GM18499 (cell line): ENCODE measurements at regions not wholly inside any gene's neighbourhood (a gene's known extent, or its start where the extent isn't known, plus 50 kb on each side); places are given as distances from the start of the nearest gene placed in this dataset.
"Not testable (repeated sequence)": the region's sequence is repeated elsewhere in the genome, so short reads cannot be mapped to it uniquely, and the experiment has no call there.

Source experiments
- ATAC-seq: cut with Tn5 transposase; IDR thresholded peaks from one replicate; pipeline ENCODE4 v1.9.1; 2021; ENCODE audit warnings: moderate number of reproducible peaks; ENCODE audit not compliant: insufficient read depth, unreplicated experiment

DNA sequence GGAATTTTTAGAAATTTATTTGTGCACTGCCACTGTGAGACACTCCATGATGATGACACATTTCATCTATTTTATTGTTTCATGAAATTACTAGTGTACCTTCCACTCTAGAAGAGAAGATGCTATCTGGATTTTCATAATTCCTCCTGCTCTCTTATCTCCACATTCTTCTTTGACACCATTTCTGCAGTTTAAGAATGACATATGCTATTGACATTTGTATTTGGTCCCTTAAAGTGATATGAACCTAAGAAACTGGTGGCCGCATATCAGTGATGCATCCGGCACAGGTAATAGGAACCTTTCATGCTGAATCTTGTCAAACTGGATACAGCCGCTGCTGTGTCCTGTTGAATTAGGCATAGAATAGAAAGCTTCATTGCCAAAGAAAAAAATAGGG lies 696.3 kb downstream of the TMEM121 start:
- no peak for ATAC-seq

DNA sequence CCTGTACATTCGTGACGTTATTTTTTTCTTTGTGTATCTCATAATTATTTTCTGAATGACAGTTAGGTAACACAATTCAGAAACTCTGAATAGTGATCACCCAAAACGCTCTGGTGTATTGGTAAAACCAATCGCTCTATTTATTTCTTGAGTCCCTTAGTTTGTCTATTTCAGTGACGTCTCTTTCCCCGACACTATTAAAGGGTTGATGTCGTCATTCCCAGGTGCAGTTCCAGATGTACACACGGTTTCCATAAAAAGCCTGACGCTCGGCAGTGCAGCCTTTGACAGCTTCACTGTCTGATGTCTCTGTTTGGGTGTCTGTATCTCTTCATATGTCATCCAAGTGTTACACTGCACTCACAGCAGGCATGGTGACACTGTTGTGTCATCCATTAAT lies 701.4 kb downstream of the TMEM121 start:
- no peak for ATAC-seq

DNA sequence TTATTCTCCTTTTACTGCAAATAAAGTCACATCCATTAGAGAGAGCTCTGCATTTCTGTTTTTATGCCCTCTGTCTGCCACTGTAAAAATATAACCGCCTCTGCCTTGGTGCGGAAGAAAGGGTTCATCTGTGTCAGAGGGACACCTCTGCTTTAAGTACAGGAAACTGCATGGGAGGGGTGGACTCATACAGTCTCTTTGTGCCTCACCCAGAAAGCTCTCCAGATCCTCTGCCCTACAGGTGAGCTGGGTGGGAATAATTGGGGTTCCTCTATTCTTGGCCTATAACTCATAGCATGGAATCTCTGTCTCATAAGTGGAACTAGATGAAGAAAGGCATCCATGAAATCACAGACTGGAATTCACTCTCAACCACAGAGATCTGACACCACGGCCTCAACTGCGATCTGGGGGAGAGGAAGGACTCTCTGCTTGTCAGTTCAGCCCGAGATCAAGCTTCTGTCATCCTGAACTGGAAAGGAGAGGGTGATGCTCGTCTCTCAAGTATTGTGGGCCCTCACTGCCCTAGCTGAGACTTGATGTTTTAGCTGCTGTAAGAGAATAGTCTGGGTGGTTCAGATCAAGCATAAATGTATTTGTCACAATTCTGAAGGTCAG lies 702.3 kb downstream of the TMEM121 start:
- no peak for ATAC-seq

DNA sequence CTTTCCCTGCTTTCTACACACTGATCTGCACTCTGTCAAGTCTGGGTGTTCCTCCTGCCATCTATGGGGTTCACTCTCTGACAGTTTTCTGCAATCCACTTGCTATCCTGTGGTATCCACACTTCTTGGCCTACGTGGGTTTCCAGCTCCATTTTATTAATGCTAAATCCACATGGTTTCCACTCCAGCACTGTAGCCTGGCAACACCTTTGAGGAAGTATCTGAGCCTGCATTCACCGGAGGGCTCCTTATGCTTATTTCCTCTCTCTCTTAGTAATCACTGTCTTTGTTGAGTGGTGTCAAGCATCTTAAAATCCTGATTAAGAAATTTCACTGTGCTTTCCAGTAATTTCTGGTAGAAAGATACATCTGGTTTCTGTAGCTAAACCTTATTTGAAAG lies 703.7 kb downstream of the TMEM121 start:
- no peak for ATAC-seq

DNA sequence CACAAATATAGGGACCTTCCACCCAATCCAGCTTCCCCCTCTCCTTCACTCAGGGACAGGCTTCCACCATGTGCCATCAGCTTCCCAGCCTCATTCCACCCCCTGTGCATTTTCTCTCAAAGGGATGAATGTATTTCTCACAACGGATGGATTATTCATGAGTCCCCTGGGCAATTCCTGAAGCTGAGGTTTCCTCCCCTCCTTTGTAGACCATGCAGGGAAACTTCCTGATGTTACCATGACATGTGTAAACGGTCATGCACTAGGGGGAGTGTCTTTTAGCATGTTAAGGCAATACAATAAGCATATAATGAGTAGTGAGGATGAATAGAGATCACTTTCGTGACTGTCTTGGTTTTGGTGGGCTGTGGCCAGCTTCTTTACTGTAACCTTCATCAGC lies 706.8 kb downstream of the TMEM121 start:
- not testable (repeated sequence) for ATAC-seq

DNA sequence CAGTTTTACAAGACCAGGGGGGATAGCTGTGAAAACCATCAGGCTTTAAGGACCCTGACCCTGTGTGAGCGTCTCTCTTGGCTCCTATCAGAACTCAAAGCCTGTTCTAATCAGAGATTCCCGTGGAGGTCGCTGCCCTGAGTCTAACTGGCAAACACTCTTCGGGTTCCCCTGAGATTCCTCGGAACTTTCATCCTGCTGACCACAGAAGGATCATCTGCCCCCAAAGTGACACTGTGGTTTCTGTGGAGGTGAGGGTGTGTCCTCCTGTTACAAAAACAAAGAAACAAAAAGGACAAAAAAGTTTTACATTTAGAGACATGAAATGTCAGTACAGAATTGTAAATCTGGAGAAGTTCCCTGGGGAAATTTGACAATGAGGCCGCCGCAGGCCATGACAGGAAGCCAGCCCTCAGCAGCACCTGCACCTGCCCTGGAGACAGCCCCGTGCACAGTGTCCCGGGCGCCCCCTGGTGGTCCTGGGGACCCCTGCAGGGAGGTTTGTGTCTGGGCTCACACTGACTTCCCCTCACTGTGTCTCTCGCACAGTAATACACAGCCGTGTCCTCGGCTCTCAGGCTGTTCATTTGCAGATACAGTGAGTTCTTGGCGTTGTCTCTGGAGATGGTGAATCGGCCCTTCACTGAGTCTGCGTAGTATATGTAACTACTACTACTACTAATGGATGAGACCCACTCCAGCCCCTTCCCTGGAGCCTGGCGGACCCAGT lies 708.3 kb downstream of the TMEM121 start:
- ATAC-seq, result not testable (repeated sequence)

DNA sequence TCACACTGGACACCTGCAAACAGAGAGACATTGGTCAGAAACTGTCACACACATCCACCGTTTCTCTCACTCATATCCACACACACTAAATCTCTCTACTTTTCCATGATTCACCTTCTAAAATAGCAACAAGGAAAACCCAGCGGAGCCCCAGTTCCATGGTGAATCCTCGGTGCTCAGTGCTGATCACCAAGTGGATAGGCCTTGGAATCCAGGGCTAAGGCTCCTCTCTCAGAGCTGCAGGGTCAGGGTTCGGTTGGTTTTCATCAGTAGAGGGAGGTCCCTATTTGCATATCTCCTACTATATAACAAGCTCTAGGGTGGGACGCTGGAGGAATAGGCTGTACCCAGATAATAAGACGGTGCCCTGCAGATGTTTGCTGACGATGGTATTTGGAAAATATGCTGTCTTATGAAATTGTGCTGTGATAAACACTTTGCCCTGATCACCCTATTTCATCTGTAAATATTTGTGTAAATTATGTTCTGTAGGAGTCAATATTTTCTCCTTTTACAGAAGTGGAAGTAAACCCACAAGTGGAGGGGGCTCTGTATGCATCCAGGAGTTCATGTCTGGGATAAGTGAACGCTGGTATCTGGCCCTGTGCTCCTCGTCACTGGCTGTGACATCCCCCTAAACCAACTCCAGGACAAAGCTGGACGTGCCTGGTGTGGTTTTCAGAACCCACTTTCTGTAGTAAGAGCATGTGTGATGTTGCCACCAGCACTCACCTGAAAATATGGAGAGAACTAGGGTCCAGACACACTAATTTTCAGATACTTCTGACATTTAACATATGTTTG lies 709.2 kb downstream of the TMEM121 start:
- no peak for ATAC-seq

DNA sequence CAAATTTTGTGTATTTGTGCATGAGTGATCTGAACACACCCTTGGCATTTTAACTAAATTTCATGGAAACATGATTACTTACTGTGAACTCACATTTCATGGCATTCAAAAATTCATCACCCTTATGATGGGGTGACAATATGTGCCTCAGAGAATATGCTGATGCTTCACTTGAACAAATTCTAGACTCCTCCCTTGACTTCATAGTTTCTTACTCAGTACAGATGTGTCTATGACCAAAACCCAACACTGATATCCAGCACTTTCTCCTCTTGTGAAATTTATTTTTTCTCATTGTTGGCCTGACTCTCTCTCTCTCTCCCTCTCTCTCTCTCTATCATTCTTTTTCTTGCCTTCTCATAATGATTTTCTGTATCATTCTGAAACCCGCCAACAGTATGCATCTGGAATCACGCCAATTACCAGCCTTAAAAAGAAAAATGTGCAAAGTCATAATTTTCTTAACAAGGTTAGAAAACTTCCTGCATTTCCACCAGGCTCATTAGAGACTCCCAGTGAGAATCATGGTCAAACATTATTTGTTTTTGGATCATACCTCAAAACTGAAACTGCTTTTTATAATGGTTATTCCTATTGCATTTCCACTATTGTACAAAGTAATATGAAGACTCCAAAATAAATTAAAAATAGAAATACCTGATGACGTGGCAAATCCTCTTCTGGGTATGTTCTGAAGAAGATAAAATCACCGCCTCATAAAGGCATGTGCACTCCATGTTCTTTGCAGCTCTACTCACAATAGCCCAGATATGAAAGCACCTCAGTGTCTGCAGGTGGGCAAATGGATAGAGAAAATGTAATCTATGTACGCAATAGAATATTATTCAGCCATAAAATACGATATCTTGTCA lies 722.2 kb downstream of the TMEM121 start:
- no peak for ATAC-seq

DNA sequence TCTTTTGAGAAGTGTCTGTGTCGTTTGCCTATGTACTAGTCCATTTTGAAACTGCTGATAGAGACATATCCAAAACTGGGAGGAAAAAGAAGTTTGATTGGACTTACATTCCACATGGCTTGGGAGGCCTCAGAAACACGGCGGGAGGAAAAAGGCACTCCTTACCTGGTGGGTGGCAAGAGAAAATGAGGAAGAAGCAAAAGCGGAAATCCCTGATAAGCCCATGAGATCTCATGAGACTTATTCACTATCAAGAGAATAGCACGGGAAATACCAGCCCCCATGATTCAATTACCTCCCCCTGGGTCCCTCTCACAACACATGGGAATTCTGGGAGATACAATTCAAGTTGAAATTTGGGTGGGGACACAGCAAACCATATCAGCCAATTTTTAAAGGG lies 727.6 kb downstream of the TMEM121 start:
- not testable (repeated sequence) for ATAC-seq

DNA sequence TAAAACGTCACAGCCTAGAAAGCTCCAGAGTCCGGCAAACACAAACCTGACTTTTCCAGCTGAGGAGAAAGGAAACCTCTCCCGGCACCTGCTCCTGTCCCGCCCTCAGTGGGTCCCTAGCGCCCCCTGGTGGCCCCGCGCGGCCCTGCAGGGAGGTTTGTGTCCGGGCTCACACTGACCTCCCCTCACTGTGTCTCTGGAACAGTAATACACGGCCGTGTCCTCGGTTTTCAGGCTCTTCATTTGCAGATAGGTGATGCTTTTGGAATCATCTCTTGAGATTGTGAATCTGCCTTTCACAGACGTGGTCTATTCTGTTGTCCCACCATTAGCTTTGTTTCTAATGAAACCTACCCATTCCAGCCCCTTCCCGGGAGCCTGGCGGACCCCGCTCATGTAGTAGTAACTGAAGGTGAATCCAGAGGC lies 731.2 kb downstream of the TMEM121 start:
- not testable (repeated sequence) for ATAC-seq

DNA sequence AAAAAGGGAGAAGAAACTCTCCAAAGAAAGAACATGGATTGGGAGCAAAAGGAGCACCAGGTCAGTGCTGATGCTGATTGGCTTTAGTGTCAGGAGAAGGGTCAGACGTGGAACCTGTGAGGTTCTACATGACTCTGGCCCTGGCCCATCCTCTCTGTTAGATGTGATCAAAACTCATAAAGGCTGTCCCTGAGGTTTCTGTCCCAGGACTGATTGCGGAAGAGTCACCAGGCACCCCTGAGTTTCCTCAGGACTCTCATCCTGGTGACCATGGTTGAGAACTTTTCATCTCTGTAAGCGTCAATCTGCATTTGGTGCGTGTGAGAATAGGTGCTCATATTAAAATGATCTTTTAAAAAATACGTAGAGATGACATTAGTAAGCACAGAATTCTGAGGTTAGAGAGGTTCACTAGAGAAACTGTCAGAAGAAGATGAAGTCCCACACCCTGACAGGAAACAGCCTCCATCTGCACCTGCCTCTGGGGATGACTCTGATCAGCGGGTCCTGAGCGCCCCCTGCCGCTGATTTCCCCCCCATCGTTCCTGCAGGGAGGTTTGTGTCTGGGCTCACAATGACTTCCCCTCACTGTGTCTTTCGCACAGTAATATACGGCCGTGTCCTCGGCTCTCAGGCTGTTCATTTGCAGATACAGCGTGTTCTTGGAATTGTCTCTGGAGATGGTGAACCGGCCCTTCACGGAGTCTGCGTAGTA lies 741.8 kb downstream of the TMEM121 start:
- no peak for ATAC-seq

DNA sequence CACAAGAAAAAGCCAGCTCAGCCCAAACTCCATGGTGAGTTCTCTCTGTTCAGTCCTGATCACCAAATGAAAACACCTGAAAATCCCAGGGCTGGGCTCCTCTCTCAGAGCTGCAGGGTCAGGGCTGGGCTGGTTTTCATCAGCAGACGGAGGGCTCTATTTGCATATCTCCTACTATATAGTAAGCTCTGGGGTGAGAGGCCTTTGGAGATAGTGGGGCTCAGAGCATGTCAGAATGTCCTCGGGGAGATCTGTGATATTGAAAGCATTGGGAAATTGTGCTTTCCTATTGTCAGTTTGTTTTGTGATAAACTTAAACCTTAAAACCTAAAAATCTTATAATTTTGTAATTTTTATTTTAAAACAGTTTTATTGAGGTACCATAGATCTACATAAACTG lies 742.6 kb downstream of the TMEM121 start:
- no peak for ATAC-seq

DNA sequence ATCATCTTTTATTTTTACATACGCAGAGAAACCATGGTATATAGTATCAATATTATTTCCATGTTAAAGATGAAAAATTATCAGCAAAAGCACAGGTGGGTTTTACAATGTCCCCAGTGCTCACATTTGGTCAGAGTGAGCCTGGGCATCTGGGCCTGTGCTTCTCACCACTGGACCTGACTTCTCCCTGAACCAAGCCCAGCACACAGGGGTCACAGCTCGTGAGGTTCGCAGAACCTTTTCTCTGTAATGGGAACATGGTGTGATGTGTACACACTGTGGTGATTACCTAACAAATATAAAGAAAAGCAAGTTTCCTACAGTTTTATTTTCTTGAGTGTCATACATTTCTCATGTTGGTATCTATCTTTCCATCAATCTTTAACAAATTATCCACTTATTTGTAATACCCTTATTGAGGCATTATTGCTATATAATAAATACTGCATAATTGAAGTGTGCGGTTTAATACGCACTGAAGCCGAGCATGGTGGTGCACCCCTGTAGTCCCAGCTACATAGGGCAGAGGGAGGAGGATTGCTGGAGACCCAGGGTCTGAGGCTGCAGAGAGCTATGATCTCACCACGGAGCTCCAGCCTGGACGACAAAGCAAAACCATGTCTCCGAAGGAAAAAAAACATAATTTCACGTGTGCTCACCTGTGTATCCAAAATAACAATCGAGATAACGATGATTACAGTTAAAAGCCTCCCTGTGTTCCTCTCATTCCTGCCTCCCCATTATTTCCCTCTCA lies 743.2 kb downstream of the TMEM121 start:
- no peak for ATAC-seq

DNA sequence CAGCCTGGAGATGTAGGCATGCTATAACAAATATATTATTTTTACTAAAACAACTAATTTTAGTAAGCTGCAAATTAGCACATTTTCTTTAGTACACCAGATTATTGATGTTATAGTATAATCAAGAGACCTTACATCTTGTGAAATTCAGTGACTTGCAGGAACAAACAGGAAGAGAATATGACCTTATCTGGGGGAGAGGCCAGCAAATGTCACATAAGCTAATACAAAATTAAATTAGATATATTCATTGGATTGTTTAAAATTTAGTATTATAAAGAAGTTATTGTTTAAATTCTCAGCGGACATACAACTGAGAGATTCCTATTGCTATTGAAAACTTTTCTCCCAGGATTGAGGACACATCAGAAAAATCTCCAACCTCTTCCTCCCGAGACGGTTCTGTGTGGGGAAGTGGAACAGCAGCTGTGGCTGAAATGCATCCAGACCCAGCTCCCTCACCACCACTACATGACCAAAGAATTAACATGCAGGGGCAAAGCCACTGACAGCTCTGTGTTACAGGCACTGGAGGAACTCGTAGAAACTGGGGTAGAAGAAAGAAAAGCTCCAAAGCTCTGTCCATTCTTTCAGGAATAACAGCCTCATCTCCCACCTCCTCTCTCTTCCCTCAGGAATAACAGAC lies 744.2 kb downstream of the TMEM121 start:
- not testable (repeated sequence) for ATAC-seq

DNA sequence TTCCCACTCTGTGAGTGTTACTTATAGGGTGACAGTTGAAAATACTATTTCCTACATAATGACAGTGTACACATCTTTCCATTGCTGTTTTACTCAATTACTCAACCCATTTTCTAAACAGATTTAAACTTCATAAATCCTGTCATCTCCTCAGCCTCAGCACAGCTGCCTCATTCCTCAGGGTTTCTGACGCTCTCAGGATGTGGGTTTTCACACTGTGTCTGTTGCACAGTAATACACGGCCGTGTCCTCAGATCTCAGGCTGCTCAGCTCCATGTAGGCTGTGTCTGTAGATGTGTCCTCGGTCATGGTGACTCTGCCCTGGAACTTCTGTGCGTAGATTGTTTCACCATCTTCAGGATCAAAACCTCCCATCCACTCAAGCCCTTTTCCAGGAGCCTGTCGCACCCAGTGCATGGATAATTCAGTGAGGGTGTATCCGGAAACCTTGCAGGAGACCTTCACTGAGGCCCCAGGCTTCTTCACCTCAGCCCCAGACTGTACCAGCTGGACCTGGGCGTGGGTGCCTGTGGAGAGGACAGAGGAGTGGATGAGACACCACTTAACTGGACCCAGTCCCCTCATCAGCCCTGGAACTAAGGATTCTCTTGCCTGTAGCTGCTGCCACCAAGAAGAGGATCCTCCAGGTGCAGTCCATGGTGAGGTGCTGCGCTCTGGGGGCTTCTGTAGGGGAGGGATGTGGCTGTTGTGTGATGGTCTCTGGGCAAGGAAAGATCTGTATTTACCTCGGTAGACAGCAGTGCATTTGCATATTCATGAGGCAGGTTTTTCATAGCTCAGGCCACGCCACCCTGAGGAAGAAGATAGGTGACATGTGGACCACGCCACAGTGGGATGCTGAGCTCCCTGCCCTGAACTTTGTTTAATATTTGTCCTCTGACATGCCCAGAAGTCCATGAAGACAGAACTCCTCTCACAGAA lies 750.2 kb downstream of the TMEM121 start:
- no peak for ATAC-seq

DNA sequence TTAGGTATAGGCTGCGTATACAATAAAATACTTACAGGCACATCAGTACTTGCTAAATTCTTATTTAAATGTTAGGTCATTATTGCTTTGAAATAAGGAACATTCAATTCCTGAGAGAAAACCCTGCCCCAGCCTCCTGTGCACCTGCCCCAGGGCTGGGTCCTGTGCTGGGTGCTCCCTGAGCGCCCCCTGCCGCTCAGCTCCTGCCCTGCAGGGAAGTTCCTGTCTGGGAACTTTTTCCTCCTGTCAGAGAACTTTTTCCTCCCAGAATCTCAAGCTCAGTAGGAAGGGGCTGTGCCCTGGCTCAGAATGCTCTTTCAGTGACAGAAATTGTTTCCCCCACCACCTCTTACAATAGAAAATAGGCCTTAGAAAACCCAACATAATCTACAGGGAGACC lies 751.1 kb downstream of the TMEM121 start:
- no peak for ATAC-seq

DNA sequence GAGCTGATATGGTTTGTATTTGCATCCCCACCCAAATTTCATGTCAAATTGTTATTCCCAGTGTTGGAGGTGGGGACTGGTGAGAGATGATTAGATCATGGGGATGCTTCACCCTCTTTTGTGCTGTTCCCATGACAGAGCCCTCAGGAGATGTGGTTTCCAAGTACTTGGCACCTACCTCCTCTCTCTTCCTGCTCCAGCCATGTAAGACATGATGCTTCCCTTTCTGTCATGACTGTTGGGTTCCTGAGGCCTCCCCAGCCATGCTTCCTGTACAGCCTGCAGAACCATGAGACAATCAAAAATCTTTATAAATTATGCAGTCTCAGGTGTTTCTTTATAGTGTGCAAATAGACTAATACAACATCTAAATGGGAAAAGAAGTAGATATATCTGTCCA lies 754.5 kb downstream of the TMEM121 start:
- ATAC-seq, result no peak
